ENCODE measurements at regions not wholly inside any gene's neighbourhood (a gene's known extent, or its start where the extent isn't known, plus 50 kb on each side); places are given as distances from the start of the nearest gene placed in this dataset.

DNA sequence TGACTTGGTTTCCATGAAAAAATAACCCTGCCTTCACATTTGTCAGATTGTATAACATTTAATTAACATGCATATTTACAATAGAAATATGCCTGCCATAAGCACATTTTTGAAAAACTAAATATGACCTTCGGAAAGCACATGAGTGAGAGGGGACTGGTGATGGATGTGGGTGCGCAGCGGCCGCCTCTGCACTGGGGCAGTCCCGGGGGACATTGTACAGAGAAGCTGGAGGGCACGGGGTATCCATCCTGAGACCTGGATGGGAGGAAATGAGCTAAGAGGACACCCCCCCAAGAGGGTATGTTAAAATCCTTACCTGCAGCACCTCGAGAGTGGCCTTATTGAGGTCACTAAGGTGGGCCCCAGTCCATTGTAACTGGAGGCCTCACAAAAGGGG is 161.3 kb upstream of the IRX4 start (continued):
- TF ChIP-seq, protein P1, sequence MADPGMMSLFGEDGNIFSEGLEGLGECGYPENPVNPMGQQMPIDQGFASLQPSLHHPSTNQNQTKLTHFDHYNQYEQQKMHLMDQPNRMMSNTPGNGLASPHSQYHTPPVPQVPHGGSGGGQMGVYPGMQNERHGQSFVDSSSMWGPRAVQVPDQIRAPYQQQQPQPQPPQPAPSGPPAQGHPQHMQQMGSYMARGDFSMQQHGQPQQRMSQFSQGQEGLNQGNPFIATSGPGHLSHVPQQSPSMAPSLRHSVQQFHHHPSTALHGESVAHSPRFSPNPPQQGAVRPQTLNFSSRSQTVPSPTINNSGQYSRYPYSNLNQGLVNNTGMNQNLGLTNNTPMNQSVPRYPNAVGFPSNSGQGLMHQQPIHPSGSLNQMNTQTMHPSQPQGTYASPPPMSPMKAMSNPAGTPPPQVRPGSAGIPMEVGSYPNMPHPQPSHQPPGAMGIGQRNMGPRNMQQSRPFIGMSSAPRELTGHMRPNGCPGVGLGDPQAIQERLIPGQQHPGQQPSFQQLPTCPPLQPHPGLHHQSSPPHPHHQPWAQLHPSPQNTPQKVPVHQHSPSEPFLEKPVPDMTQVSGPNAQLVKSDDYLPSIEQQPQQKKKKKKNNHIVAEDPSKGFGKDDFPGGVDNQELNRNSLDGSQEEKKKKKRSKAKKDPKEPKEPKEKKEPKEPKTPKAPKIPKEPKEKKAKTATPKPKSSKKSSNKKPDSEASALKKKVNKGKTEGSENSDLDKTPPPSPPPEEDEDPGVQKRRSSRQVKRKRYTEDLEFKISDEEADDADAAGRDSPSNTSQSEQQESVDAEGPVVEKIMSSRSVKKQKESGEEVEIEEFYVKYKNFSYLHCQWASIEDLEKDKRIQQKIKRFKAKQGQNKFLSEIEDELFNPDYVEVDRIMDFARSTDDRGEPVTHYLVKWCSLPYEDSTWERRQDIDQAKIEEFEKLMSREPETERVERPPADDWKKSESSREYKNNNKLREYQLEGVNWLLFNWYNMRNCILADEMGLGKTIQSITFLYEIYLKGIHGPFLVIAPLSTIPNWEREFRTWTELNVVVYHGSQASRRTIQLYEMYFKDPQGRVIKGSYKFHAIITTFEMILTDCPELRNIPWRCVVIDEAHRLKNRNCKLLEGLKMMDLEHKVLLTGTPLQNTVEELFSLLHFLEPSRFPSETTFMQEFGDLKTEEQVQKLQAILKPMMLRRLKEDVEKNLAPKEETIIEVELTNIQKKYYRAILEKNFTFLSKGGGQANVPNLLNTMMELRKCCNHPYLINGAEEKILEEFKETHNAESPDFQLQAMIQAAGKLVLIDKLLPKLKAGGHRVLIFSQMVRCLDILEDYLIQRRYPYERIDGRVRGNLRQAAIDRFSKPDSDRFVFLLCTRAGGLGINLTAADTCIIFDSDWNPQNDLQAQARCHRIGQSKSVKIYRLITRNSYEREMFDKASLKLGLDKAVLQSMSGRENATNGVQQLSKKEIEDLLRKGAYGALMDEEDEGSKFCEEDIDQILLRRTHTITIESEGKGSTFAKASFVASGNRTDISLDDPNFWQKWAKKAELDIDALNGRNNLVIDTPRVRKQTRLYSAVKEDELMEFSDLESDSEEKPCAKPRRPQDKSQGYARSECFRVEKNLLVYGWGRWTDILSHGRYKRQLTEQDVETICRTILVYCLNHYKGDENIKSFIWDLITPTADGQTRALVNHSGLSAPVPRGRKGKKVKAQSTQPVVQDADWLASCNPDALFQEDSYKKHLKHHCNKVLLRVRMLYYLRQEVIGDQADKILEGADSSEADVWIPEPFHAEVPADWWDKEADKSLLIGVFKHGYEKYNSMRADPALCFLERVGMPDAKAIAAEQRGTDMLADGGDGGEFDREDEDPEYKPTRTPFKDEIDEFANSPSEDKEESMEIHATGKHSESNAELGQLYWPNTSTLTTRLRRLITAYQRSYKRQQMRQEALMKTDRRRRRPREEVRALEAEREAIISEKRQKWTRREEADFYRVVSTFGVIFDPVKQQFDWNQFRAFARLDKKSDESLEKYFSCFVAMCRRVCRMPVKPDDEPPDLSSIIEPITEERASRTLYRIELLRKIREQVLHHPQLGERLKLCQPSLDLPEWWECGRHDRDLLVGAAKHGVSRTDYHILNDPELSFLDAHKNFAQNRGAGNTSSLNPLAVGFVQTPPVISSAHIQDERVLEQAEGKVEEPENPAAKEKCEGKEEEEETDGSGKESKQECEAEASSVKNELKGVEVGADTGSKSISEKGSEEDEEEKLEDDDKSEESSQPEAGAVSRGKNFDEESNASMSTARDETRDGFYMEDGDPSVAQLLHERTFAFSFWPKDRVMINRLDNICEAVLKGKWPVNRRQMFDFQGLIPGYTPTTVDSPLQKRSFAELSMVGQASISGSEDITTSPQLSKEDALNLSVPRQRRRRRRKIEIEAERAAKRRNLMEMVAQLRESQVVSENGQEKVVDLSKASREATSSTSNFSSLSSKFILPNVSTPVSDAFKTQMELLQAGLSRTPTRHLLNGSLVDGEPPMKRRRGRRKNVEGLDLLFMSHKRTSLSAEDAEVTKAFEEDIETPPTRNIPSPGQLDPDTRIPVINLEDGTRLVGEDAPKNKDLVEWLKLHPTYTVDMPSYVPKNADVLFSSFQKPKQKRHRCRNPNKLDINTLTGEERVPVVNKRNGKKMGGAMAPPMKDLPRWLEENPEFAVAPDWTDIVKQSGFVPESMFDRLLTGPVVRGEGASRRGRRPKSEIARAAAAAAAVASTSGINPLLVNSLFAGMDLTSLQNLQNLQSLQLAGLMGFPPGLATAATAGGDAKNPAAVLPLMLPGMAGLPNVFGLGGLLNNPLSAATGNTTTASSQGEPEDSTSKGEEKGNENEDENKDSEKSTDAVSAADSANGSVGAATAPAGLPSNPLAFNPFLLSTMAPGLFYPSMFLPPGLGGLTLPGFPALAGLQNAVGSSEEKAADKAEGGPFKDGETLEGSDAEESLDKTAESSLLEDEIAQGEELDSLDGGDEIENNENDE (IDR thresholded peaks at IDR 0.05; ENCODE audit: insufficient replicate concordance, low read length), result no peak
- TF ChIP-seq TAF1 (IDR thresholded peaks at IDR 0.05; ENCODE audit: low read depth, low read length), result no peak

All from H1 (cell line).